ENCODE measurements at regions not wholly inside any gene's neighbourhood (a gene's known extent, or its start where the extent isn't known, plus 50 kb on each side); places are given as distances from the start of the nearest gene placed in this dataset.

DNA sequence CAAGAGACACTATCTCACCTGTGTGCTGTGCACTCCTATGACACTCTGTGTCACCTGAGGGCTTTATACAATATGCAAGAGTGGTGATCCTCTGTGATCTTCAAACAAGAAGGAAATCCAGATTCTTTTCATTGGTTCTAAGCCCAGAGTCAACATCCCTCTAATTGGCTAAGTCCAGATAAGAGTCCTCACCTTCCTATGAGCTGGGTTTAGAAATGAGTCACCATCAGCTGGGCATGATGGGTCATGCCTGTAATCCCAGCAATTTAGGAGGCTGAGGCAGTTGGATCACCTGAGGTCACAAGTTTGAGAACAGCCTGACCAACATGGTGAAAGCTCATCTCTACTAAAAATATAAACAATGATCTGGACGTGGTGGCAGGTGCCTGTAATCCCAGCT lies 144.4 kb downstream of the ZNF675 start:
- TF ChIP-seq, protein P1, sequence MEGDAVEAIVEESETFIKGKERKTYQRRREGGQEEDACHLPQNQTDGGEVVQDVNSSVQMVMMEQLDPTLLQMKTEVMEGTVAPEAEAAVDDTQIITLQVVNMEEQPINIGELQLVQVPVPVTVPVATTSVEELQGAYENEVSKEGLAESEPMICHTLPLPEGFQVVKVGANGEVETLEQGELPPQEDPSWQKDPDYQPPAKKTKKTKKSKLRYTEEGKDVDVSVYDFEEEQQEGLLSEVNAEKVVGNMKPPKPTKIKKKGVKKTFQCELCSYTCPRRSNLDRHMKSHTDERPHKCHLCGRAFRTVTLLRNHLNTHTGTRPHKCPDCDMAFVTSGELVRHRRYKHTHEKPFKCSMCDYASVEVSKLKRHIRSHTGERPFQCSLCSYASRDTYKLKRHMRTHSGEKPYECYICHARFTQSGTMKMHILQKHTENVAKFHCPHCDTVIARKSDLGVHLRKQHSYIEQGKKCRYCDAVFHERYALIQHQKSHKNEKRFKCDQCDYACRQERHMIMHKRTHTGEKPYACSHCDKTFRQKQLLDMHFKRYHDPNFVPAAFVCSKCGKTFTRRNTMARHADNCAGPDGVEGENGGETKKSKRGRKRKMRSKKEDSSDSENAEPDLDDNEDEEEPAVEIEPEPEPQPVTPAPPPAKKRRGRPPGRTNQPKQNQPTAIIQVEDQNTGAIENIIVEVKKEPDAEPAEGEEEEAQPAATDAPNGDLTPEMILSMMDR (conservative IDR thresholded peaks at IDR 0.05; ENCODE audit: low read length): no peak
- TF ChIP-seq EZH2phosphoT487 (IDR thresholded peaks at IDR 0.05; ENCODE audit: borderline replicate concordance, low read depth, low read length): no peak
